GM23338 (cell line): ENCODE measurements at regions not wholly inside any gene's neighbourhood (a gene's known extent, or its start where the extent isn't known, plus 50 kb on each side); places are given as distances from the start of the nearest gene placed in this dataset.

ENCODE experiments used
- ATAC-seq: fragments of 200-7000 bp; cut with Tn5 transposase; 3 replicates; pipeline ENCODE4 v1.9.1; 2020
- DNase-seq: peaks from one replicate; pipeline ENCODE4 v3.0.0-alpha.2; 2015; ENCODE audit warnings: low spot score
- H2AFZ ChIP-seq: fragments of 200-600 bp; sonication (generic); 2 replicates; pipeline ENCODE4 v1.8.0; 2016; ENCODE audit warnings: antibody characterized with exemption, mild to moderate bottlenecking, moderate library complexity
- H3F3A ChIP-seq: fragments of 200-600 bp; sonication (generic); replicated peaks from 2 replicates; pipeline ENCODE4 v1.8.0; 2017; ENCODE audit warnings: antibody characterized with exemption, mixed run types, low read depth
- H3K27ac ChIP-seq: fragments of 200-600 bp; sonication (generic); 2 replicates; pipeline ENCODE4 v1.6.1; 2016; ENCODE audit warnings: low read depth
- H3K27me3 ChIP-seq: fragments of 200-600 bp; sonication (generic); 2 replicates; pipeline ENCODE4 v1.8.0; 2016; ENCODE audit warnings: mild to moderate bottlenecking, mixed run types, moderate library complexity; ENCODE audit not compliant: insufficient read depth
- H3K36me3 ChIP-seq: fragments of 200-600 bp; sonication (generic); 2 replicates; pipeline ENCODE4 v1.8.0; 2016; ENCODE audit warnings: mild to moderate bottlenecking; ENCODE audit not compliant: insufficient read depth
- H3K4me1 ChIP-seq: fragments of 200-600 bp; sonication (generic); 2 replicates; pipeline ENCODE4 v1.8.0; 2016; ENCODE audit warnings: mild to moderate bottlenecking, moderate library complexity; ENCODE audit not compliant: insufficient read depth
- H3K4me2 ChIP-seq: fragments of 200-600 bp; sonication (generic); 2 replicates; pipeline ENCODE4 v1.7.1; 2017; ENCODE audit warnings: mixed run types
- H3K4me3 ChIP-seq: fragments of 200-600 bp; sonication (generic); 2 replicates; pipeline ENCODE4 v1.6.1; 2016; ENCODE audit warnings: mixed run types
- H3K79me2 ChIP-seq: fragments of 200-600 bp; sonication (generic); replicated peaks from 2 replicates; pipeline ENCODE4 v1.8.0; 2017; ENCODE audit warnings: mild to moderate bottlenecking; ENCODE audit not compliant: insufficient read depth
- H3K9me2 ChIP-seq: fragments of 200-600 bp; sonication (generic); 2 replicates; pipeline ENCODE4 v1.8.0; 2017; ENCODE audit not compliant: insufficient read depth
- H4K20me1 ChIP-seq: fragments of 200-600 bp; sonication (generic); replicated peaks from 2 replicates; pipeline ENCODE4 v1.8.0; 2017; ENCODE audit warnings: mild to moderate bottlenecking; ENCODE audit not compliant: insufficient read depth
- H3K27ac Mint-ChIP-seq: 2 replicates; pipeline ENCODE4 v1.8.0; 2020; ENCODE audit warnings: inconsistent platforms, mild to moderate bottlenecking, moderate library complexity, mixed read lengths
- H3K27me3 Mint-ChIP-seq: 3 replicates; pipeline ENCODE4 v1.8.0; 2022; ENCODE audit warnings: low read depth, mild to moderate bottlenecking, moderate library complexity, mixed read lengths, inconsistent platforms; ENCODE audit not compliant: insufficient read depth, poor library complexity
- H3K36me3 Mint-ChIP-seq: 3 replicates; pipeline ENCODE4 v1.8.0; 2021; ENCODE audit warnings: low read depth, mild to moderate bottlenecking, inconsistent platforms, moderate library complexity, mixed read lengths
- H3K4me1 Mint-ChIP-seq: 3 replicates; pipeline ENCODE4 v1.8.0; 2020; ENCODE audit warnings: mild to moderate bottlenecking, inconsistent platforms, mixed read lengths
- H3K4me3 Mint-ChIP-seq: 3 replicates; pipeline ENCODE4 v1.8.0; 2021; ENCODE audit warnings: moderate library complexity, mild to moderate bottlenecking, inconsistent platforms, mixed read lengths
- H3K9me3 Mint-ChIP-seq: 3 replicates; pipeline ENCODE4 v1.8.0; 2020; ENCODE audit warnings: moderate library complexity, mild to moderate bottlenecking, inconsistent platforms, mixed read lengths
- CREB1 ChIP-seq: fragments of 250-450 bp; sonication (Bioruptor Pico); IDR thresholded peaks from 2 replicates; pipeline ENCODE4 v1.5.0; 2020; ENCODE audit warnings: low read depth, mild to moderate bottlenecking, moderate library complexity
- EZH2 ChIP-seq: fragments of 200-600 bp; sonication (generic); IDR thresholded peaks from one replicate; pipeline ENCODE4 v1.8.0; 2017; ENCODE audit warnings: antibody characterized with exemption, mild to moderate bottlenecking, low read depth; ENCODE audit not compliant: unreplicated experiment
- EZH2phosphoT487 ChIP-seq: fragments of 200-600 bp; sonication (generic); IDR thresholded peaks from one replicate; pipeline ENCODE4 v1.8.1; 2018; ENCODE audit warnings: antibody characterized with exemption; ENCODE audit not compliant: unreplicated experiment
- JUNB ChIP-seq: IDR thresholded peaks from one replicate; pipeline ENCODE4 v1.6.1; 2016; ENCODE audit warnings: antibody characterized with exemption; ENCODE audit not compliant: unreplicated experiment
- NANOG ChIP-seq: IDR thresholded peaks from 2 replicates; pipeline ENCODE4 v1.6.1; 2016; ENCODE audit warnings: antibody characterized with exemption, borderline replicate concordance
- POLR2AphosphoS5 ChIP-seq: IDR thresholded peaks from 2 replicates; pipeline ENCODE4 v1.6.1; 2016; ENCODE audit warnings: antibody characterized with exemption, low read depth
- STAT1 ChIP-seq: IDR thresholded peaks from one replicate; pipeline ENCODE4 v1.6.1; 2016; ENCODE audit warnings: antibody characterized with exemption; ENCODE audit not compliant: unreplicated experiment
- ZNF114 ChIP-seq: fragments of 250-450 bp; sonication (Bioruptor Pico); IDR thresholded peaks from 2 replicates; pipeline ENCODE4 v1.5.0; 2020; ENCODE audit warnings: mild to moderate bottlenecking, moderate library complexity
- ZNF331 ChIP-seq: fragments of 250-450 bp; sonication (Bioruptor Pico); IDR thresholded peaks from 2 replicates; pipeline ENCODE4 v1.5.0; 2020; ENCODE audit warnings: low read depth, mild to moderate bottlenecking, moderate library complexity
- ZNF462 ChIP-seq: fragments of 250-450 bp; sonication (Bioruptor Pico); IDR thresholded peaks from 2 replicates; pipeline ENCODE4 v1.5.0; 2020; ENCODE audit warnings: mild to moderate bottlenecking, moderate library complexity
- TF ChIP-seq, protein P1 (sequence below): IDR thresholded peaks from 2 replicates; pipeline ENCODE4 v1.6.1; 2016; ENCODE audit warnings: antibody characterized with exemption
- TF ChIP-seq, protein P2 (sequence below): IDR thresholded peaks from one replicate; pipeline ENCODE4 v1.6.1; 2018; ENCODE audit warnings: antibody characterized with exemption; ENCODE audit not compliant: unreplicated experiment
- TF ChIP-seq, protein P3 (sequence below), 2 experiments: fragments of 200-600 bp in 1 of 2; sonication (generic) in 1 of 2; conservative IDR thresholded peaks; 2 replicates each; pipeline versions ENCODE4 v1.5.1 to v1.6.1; 2016 to 2017; ENCODE audit warnings: antibody characterized with exemption in 2 of 2, low read depth in 2 of 2, mild to moderate bottlenecking in 2 of 2, moderate library complexity in 1 of 2

DNA sequence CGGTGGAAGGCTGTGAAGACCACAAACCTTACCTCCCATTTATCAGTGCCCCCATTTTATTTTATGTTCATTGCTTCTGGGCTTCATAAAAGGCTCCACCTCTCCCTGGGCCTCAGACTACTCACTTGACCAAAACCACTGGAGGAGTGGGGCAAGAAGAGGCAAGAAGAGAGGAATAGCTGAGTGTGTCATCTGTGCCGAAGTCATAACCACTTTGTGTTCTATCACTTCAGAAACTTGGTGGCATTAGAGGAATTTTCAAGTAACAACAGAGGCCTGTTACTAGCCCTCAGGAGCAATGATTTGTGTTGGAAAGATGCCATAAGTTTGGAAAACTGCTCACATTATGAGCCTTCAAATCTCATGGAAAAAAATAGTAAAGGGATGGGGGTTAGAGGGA is 88.7 kb upstream of the PIK3R1 start:
- Histone ChIP-seq H2AFZ (no peak overlapping the region), H3K27ac (no peak overlapping the region), H3K27me3 (no peaks in the 10 kb centered on the region), H3K79me2 (no peaks in the 10 kb centered on the region), H4K20me1 (no peaks in the 10 kb centered on the region), H3F3A (no peaks in the 10 kb centered on the region), H3K36me3 (no peaks in the 10 kb centered on the region), H3K4me1 (no peaks in the 10 kb centered on the region), H3K4me3 (no peak overlapping the region), H3K9me2 (0 out of 2 replicates have a peak, but pooled peaks cover 1% of the 10 kb centered on the region), H3K4me2 (no peak overlapping the region)
- no peaks in the 10 kb centered on the region; the same call in 2 of the 3 replicates for H3K9me3 Mint-ChIP-seq
- ATAC-seq = no peak
- no peak for TF ChIP-seq NANOG
- no peak for TF ChIP-seq ZNF331 (CRISPR knock-in tag)
- TF ChIP-seq, protein P1, sequence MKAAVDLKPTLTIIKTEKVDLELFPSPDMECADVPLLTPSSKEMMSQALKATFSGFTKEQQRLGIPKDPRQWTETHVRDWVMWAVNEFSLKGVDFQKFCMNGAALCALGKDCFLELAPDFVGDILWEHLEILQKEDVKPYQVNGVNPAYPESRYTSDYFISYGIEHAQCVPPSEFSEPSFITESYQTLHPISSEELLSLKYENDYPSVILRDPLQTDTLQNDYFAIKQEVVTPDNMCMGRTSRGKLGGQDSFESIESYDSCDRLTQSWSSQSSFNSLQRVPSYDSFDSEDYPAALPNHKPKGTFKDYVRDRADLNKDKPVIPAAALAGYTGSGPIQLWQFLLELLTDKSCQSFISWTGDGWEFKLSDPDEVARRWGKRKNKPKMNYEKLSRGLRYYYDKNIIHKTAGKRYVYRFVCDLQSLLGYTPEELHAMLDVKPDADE = no peak
- no peak for TF ChIP-seq JUNB
- no peak for TF ChIP-seq EZH2
- TF ChIP-seq, protein P2, sequence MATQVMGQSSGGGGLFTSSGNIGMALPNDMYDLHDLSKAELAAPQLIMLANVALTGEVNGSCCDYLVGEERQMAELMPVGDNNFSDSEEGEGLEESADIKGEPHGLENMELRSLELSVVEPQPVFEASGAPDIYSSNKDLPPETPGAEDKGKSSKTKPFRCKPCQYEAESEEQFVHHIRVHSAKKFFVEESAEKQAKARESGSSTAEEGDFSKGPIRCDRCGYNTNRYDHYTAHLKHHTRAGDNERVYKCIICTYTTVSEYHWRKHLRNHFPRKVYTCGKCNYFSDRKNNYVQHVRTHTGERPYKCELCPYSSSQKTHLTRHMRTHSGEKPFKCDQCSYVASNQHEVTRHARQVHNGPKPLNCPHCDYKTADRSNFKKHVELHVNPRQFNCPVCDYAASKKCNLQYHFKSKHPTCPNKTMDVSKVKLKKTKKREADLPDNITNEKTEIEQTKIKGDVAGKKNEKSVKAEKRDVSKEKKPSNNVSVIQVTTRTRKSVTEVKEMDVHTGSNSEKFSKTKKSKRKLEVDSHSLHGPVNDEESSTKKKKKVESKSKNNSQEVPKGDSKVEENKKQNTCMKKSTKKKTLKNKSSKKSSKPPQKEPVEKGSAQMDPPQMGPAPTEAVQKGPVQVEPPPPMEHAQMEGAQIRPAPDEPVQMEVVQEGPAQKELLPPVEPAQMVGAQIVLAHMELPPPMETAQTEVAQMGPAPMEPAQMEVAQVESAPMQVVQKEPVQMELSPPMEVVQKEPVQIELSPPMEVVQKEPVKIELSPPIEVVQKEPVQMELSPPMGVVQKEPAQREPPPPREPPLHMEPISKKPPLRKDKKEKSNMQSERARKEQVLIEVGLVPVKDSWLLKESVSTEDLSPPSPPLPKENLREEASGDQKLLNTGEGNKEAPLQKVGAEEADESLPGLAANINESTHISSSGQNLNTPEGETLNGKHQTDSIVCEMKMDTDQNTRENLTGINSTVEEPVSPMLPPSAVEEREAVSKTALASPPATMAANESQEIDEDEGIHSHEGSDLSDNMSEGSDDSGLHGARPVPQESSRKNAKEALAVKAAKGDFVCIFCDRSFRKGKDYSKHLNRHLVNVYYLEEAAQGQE = no peak
- no peak for TF ChIP-seq CREB1 (CRISPR knock-in tag)
- TF ChIP-seq EZH2phosphoT487 = no peak
- TF ChIP-seq, protein P3, sequence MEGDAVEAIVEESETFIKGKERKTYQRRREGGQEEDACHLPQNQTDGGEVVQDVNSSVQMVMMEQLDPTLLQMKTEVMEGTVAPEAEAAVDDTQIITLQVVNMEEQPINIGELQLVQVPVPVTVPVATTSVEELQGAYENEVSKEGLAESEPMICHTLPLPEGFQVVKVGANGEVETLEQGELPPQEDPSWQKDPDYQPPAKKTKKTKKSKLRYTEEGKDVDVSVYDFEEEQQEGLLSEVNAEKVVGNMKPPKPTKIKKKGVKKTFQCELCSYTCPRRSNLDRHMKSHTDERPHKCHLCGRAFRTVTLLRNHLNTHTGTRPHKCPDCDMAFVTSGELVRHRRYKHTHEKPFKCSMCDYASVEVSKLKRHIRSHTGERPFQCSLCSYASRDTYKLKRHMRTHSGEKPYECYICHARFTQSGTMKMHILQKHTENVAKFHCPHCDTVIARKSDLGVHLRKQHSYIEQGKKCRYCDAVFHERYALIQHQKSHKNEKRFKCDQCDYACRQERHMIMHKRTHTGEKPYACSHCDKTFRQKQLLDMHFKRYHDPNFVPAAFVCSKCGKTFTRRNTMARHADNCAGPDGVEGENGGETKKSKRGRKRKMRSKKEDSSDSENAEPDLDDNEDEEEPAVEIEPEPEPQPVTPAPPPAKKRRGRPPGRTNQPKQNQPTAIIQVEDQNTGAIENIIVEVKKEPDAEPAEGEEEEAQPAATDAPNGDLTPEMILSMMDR (conservative IDR thresholded peaks at IDR 0.05; ENCODE audit: low read depth in 2 of 2) = no peak
- TF ChIP-seq POLR2AphosphoS5 = no peak
- no peak for TF ChIP-seq STAT1
- no peak for TF ChIP-seq ZNF462 (CRISPR knock-in tag)
- no peak for TF ChIP-seq ZNF114 (CRISPR knock-in tag)
- H3K27me3 Mint-ChIP-seq = peaks cover 2% of the 10 kb centered on the region
- no peaks in the 10 kb centered on the region for H3K36me3 Mint-ChIP-seq
- no peak overlapping the region for H3K4me3 Mint-ChIP-seq
- DNase-seq = no peak
- no peak overlapping the region for H3K27ac Mint-ChIP-seq
- peaks cover 4% of the 10 kb centered on the region; the same call in 2 of the 3 replicates for H3K4me1 Mint-ChIP-seq
